ENCODE measurements at regions not wholly inside any gene's neighbourhood (a gene's known extent, or its start where the extent isn't known, plus 50 kb on each side); places are given as distances from the start of the nearest gene placed in this dataset.

DNA sequence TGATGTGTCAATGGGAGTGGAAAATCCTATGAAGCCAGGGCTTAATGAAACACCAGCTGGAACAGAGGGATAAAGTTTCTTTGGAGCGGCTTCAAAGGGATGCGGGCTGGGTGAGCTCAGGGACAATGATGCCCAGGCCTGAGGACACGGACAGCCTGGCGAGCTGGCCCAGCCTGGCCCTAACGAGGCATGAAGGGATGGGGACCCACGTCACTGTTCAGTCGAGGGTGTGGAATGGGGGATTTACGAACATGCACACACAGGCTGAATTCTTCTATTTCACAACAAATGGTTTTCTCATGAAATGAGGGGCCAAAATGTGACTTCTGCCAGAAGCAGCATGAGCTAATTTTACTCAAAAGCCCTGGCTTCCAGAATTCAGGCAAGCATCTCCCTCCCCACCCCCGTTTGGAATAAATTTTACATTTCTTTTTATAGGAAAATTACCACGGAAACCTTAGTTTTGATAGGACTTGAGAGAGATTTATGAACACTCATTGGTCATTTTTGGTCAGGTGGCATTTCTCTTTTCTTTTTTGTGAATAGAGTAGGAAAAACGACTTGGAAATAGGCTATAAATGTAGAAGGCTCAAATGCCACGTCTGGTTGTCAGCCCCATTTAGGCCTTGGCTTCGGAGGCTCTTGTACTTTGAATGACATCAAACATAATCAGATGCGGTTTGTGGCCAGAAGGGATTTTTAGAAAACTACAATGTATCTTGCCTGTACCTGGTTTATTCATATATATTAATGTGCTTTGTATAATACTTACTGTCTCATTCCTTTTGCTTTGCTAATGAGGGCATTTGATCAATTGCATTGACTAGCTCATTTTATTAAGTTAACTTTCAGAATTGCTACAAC, 893.8 kb upstream of the CELF4 start:
- no peak for DNase-seq

DNA sequence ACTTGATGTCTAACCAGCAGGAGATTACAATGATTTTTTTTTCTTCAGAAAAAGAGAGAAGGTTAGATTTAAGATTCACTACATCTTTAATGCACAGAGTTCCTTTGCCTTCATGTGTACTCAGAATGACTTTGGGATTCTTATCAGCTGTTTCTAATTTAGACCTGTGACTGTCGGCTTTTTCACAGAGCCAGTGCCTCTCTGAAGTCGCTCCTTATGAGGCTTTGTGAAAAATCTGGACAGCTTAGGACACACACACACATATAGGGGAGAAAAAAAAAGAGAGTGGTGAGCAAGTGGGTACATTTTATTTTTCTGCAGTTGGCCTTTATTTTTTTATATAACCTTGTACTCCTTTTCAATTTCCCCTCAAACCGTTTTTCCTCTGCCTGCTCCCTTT, 893.1 kb upstream of the CELF4 start:
- no peak for DNase-seq

DNA sequence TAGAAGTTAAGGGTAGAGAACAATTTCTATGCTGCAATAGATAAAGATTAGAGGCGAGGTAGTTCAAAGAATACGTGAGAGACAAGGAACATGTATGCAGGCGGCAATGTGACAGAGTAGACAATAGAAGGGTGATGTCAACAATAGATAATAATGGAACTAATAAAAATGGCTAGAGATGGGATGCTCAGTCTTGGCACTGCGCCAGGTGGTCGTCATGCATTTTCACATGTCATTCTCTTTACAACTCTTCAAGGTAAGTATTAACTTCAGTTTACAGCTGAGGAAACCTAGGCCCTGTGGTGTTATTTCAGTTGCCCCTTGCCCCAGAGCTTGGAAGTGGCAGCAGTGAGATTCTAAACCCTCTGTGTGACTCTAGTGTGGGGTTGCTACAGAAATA, 890.7 kb upstream of the CELF4 start:
- DNase-seq = no peak

DNA sequence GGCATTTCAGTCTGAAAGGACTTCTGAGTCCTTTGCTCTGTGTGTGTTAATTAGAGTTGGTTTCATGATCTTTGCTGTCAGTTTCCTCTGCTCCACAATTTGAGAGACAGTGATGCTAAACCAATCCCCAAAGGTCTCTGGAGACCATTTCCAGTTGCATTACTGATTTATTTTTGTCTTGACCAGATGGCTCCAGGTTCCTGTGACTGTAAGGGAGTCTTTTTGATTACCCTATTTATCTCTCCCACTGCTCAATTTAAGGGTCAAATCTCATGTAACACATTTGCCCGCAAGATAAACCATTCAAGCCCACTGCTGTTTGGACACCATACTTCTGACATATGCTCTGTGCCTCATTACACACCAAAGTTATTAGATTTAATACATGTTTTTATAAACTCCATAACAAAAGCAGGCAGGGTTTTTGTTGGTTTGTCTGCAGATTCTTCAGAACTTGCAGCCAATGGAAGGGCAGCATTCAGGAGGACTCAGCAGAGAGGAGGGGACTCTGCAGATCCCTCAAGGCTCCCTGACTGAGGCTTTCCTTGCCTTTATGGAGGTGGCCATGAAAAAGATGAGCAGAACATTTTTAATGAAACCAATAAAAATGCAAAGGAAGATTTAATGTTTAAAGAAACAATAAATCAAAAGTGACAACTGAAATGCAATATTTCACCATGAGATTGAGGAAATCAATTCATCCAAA, 889.3 kb upstream of the CELF4 start:
- peak; percentile 22 for DNase-seq

DNA sequence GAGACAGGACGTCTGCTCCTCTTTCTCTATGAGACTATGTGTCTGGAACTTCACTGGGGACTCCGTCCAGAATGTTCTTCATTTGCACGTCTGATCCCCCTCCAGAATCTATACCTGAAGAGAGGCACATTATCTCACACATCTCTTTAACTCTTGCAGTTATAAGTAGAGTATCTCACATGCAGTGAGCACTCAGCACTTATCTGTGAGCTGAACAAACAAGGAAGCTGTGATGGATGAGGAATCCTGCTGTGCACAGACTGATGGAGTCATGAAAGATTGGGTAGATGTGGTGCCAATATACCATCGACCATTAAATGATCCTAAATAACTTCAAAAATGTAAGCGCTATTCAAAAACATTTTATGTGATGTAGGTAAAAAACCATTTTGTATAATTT, 888.3 kb upstream of the CELF4 start:
- DNase-seq = no peak

DNA sequence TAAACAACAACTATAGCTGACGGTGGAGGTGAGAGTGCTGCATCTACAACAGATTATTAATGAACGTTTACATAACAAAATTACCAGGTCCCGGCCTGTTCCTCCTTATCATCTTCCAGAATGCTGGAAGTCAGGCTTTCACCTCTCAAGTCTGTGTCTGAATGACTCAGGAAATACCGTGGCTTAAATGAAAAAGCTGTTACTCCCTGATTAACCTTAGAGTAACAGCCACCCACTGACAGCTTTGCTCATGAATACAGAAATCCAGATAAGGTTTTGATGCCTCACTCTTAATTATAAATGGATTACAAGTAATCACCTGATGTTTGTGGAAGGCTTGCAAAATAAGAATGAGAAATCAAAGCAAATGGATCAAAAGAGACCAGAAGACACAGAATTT, 885.3 kb upstream of the CELF4 start:
- no peak for DNase-seq

DNA sequence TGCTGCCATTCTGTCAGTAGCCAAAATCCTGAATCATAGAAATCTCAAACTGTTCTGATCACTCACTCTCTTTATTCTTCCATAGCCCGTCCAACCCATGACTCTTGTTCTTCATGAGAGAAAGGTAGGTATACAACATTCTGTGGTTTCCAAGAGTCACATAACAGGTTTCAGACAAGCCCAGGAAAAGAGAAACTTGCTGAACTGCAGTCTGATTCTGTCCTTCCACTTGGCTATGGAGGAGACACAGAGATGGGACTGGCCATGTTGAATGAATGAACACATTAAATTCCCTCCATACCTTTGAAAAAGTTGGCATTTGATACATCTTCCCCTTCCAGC, 880.2 kb upstream of the CELF4 start:
- no peak for DNase-seq

DNA sequence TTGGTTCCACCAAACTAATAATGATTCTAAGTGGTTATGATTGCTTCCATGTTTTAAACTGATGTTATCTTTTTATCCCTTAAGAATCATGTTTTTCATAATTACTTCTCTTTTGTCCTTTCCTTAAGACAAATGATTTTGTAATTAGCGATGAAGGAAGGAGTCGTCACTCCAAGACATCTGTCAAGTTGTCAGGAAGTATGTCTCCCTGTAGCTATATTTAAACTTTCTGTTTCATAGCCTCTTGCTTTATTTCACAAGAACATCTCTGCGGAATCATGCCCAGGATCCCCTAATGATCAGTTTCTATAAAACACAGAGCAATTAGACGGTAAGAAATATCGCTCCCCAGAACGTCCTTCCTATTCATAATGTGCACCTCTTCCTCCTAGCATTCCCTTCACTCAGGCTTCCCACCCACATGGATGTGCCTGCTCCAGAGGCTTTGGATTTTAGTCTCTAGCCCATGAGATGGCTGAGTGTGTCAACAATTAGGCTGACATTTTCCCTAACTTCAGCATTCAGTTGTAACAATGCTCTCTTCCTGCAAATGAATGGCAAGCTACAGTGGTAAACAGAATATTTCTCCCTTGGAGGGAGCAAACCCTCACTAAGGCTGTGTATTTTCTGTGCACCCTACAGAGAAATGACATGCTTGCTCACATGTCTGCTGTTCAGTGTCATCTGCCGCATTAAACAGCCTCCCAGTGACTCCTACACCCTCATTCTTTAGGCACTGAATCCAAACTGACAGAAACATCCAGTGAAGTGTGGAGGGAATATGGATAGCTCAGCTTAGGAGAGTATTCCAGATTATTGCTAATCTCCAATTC, 879.6 kb upstream of the CELF4 start:
- no peak for DNase-seq

DNA sequence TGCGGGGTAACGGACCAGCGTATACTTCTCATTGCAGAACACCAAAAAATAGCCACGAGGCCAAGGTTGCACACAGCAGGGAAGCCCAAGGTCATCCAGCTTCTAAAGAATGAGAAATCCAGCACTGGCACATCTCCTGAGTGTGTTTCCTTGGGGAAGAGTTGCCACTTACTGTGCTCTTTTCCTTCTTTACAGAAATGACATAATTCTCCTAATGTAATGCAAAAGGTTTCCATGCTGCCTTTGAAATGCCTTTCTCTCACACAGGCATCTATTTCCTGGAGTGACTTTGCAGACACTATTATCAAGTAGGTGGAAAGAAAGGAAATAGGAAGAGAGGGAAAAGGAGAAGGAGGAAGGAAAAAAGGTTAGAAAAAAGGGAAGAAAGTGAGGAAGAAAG, 862.1 kb upstream of the CELF4 start:
- no peak for DNase-seq

DNA sequence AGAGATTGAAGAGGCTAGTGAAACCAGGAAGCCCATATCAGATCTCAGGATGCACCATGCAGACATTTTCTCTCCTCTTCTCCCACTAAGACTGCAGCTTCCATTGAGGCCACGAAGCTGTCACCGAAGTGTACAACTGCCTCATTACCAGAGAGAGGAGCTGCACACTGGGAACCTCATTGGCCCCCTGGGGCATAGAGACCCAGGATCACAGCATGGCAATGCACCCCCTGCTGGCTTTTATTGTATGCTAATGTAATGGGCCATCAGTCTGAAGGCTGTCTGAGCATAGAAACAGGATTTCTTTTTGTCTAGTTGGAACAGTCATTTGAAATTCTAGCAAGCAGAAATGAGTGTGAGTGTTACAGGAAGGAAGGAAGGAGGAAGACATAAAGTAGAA, 861.6 kb upstream of the CELF4 start:
- peak; percentile 5 for DNase-seq

DNA sequence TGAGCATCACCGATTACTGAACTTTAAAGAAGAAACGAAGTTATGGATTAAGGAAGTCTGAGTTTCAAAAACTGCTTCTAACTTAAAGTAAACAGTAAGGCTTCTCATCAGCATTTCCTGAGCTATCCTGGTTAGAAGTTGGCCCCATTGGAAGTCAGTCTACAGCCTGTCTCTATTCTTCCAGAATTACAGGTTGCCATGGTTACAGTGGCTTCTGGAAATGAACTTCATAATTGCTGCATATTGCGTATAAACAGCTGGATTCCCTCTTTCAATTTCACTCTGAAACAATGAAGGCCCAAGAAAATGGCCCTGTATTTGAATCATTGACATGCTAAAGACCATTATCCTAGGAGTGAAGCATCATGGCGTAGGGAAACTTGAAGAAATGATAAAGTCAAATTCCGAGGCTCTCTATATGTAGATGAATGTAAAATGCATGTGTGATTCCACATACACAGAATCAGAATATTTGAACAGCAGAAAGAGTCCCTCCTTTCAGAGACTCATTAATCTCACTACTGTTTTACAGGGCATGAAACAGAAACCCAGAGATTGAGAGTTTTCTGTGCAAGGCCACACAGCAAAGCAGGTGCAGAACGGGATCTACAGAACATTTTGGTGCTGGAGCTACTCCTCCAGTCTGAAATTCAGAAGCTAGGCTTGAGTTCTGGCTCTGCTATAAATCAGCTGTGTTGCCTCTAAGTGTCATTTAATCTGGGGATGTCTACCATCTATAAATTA, 856.4 kb upstream of the CELF4 start:
- no peak for DNase-seq

DNA sequence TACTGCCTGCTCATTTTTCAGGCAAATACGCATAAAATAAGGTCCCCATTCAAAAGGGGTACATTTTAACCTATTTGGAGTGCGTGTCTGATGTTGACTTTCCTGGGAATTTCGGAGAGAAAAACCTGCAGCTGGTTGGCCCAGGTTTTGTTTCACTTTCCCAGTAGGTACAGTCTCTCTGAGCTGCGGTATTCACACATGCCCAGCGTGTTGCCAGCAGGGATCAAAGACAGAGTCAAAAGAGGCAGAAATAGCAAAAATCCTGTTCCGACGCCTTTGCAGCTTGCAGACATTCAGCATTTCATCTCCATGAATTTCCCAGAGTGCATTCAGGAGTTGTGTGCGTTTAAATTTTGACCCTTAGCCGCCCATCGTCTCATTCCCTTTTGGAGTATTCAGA, 855.4 kb upstream of the CELF4 start:
- no peak for DNase-seq

DNA sequence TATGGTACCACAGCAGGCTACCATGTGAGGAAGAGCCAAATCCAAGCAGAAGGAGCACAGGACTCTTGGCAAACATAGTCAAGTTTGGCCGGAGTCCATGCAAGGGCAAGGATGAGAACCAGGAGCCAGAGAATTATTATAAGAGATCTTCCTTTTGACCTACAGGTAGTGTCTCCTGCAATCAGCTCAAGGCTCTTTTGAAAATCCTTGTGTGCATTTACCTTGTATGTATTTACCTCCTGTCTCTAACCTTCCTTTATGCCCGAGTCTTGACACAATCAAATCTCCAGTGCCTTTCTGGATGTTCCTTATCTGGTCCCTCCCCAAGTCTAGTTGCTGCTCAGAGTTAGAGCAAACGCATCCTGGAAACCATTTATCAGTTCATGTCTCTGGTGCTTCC, 855.0 kb upstream of the CELF4 start:
- no peak for DNase-seq

DNA sequence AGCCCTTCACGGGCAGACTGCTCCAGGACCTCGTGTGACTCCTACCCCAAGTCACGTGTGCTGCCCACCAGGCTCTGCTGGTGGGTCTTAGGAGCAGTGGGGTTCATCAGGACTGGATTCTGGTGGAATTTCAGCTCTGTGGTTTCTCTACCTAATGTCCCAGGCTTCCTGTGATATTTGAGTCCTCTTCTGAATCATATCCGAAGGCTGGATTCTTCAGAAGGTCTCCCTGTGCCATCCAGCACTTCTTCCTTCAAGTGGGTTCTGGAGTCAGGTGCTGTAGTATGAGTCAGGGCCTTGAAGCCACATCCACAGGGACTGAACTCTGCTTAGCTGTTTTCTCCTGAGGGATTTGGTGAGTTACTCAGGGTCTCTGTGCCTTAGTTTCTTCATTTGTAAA, 850.2 kb upstream of the CELF4 start:
- no peak for DNase-seq

DNA sequence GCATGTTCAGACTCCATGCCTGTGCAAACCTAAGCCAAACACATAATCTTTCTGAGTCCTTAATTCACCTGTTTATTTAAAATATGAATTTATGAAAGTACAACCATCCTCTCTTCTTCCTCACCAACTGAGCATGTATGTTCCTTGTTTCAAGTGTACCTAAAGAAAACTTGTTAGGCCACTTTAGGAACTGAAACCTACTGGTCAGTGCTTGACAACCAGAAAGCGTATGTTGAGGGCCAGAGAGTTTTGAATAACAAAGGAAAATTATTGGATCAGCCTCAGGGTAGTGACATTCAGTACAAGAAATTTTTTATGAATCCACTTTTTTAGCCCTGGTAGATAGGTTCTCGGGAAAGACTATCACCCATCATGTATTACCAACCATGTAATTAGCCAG, 847.6 kb upstream of the CELF4 start:
- no peak for DNase-seq

DNA sequence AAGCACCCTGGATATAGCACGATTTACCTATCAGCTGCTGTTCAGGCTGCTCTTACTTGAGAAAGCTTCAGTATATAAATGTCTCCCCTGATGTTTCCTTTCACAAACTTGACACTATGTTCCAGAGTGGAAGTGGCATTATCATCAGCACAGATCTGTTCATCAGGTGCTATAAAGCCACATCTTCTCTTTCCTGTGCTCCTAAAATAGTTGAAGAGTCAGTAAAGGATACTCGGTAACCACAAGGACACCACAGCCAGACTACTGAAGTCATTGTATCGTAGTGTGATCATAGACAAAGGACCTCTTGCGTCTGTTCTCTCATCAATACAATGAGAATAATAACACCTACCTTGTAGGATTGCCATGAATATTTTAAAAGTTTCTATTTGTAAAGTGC, 841.0 kb upstream of the CELF4 start:
- no peak for DNase-seq

DNA sequence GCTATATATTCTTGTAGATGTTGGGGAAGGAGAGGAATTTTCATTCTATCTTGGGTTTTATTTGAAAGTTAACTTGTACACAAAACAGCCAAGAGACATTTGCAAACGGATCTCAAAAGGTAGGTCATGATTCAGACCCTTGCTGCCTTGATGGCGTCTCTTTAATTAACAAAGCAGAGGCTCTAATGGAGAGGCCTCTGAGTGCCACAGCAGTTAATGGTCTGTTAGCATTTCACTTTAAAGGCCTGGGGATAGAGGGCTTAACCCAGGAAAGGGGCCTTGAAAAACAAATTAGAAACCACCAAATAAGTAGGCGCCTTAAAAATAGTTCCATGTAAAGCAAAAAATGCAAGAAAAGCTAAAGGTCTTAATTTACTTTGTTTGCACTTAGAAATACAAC, 836.9 kb upstream of the CELF4 start:
- no peak for DNase-seq

DNA sequence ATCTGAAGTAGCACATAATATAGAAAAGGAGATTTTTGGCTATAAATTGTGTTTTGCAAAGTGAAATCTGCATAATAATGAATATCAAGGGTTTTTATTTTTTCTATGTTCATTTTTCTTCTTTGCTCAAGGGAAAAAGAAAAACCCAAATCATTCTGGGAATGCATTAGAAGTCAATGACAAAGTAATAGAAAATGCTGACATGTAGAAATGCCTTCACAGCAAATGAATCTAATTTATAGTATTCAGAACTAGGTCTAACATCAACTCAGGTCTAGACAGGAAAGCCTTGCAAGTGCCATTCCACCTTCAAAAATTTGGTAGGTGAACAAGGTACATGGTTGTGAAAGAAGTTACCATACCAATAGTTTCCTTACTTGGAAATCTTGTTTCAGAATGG, 831.5 kb upstream of the CELF4 start:
- no peak for DNase-seq

DNA sequence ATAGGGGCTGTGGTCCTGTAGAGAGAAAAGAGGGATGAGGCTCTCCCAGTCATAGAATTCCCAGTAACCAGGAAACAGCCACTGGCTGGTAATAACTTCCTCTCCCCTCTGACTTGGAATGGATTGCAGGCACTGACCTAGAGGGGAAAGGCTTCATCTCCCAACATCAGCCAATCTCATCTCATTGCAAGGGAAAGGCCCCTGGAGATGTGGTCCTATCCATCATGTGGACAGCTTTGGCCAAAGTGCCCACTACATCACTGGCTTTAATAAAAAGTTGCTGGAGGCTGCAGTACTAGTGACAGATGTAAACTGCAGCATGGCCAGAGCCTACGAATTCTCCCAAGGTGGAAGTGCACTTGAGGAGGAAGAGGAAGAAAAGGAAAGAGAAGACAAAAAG, 820.5 kb upstream of the CELF4 start:
- DNase-seq = no peak

DNA sequence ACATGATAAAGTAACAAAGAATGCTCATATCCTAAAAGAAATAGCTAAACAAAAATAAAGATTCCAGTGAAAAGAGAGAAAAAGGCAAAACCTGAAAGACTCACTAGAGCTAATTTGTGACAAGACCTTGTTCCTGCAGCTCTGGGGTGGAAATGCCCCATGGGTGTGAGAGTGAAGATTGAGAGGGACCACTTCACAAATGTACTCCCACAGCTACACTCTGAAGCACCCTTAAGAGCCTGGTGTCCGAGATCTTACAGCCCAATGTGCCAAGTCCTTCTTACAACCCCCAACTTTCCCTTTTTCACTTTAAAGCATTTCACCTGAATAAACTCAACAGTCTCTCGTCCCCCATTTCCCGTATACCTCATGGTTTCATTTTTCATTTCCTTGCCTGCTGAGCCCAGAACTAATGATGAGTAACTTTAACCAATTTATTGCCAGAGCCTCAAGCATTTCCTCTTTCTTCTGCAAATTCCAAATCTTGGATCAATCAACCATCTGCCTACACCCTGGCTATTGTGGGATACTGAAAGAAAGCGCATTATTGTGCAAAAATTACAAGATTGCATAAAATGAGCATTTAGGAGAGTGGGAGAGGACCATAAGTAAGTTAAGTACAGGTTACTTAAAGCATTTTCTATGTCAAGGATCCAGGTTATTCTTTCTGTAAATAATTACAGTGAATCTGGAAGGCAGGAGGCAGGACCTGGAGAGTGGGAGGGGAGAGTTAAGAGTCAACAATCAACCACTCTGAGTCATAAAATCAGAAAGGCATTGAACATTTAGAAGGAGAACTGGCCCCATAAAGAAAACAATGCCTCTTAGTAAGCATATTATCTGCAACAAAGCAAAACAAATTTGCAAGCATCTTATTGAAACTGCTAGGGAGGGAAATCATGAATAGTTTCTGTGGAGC, 804.4 kb upstream of the CELF4 start:
- DNase-seq = no peak

DNA sequence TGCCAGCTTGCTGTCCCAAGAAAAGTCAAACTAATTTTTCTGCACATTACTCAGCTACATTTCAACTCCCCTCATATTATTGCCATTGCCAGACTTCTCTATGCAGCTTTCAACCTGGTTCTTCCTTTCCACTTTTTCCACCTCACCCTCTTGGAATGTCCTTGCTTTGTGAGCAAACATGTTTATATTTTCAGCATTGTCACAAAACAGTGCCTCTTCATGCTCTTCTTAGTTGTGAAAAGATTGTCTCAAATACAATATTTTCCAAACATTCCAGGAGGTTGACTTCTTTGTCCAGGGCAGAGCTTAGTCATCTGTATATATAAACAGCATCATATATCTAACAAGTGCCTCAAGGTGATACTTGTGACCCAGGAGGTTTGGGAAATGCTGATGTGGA, 803.3 kb upstream of the CELF4 start:
- no peak for DNase-seq

DNA sequence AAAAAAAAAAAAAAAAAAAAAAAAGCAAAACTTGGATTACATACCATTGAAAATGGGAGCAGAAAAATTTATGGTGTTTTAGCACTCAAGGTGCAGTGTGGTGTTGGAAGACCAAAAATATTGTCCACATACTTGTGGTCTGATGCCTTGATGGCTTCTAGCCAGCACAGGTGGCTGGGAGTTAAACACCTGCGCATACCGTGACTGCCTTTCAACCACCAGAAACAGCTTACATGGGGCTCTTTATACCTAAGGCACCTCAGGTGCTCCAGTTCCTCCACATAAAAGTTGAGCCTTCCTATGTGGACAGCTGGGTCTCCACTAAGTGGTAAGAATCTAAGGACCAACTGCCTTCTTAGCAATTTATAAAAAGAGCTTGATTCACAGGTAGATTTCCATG, 802.6 kb upstream of the CELF4 start:
- no peak for DNase-seq

All from NCI-H1092 treated with DMSO at 0.1 percent for 48 hours (cell line).